Progenitor cell of endocrine pancreas (in vitro differentiated cells): ENCODE measurements at regions not wholly inside any gene's neighbourhood (a gene's known extent, or its start where the extent isn't known, plus 50 kb on each side); places are given as distances from the start of the nearest gene placed in this dataset.

ENCODE experiments used
- DNase-seq: peaks from one replicate; pipeline ENCODE4 v3.0.0; 2021; ENCODE audit warnings: low spot score; ENCODE audit not compliant: unreplicated experiment
- H3K27ac Mint-ChIP-seq: 2 replicates; pipeline ENCODE4 v1.8.0; 2021; ENCODE audit warnings: mild to moderate bottlenecking, moderate library complexity, mixed read lengths
- H3K27me3 Mint-ChIP-seq: 2 replicates; pipeline ENCODE4 v1.8.0; 2021; ENCODE audit warnings: mixed read lengths
- H3K36me3 Mint-ChIP-seq: 2 replicates; pipeline ENCODE4 v1.8.0; 2022; ENCODE audit warnings: mixed read lengths; ENCODE audit not compliant: insufficient read depth
- H3K4me1 Mint-ChIP-seq: 2 replicates; pipeline ENCODE4 v1.8.0; 2021; ENCODE audit warnings: low read depth, mixed read lengths
- H3K4me3 Mint-ChIP-seq: 2 replicates; pipeline ENCODE4 v1.8.0; 2021; ENCODE audit warnings: low read depth, mild to moderate bottlenecking, moderate library complexity, mixed read lengths
- H3K9me3 Mint-ChIP-seq: 2 replicates; pipeline ENCODE4 v1.8.0; 2021; ENCODE audit warnings: low read depth, mixed read lengths
- TF ChIP-seq, protein P1 (sequence below): fragments of 200-600 bp; sonication (generic); IDR thresholded peaks from one replicate; pipeline ENCODE4 v1.5.0; 2021; ENCODE audit warnings: antibody characterized with exemption, mild to moderate bottlenecking; ENCODE audit not compliant: unreplicated experiment

GRCh38 chr3:81439108-81439507 is 322.3 kb downstream of the GBE1 start:
- TF ChIP-seq, protein P1, sequence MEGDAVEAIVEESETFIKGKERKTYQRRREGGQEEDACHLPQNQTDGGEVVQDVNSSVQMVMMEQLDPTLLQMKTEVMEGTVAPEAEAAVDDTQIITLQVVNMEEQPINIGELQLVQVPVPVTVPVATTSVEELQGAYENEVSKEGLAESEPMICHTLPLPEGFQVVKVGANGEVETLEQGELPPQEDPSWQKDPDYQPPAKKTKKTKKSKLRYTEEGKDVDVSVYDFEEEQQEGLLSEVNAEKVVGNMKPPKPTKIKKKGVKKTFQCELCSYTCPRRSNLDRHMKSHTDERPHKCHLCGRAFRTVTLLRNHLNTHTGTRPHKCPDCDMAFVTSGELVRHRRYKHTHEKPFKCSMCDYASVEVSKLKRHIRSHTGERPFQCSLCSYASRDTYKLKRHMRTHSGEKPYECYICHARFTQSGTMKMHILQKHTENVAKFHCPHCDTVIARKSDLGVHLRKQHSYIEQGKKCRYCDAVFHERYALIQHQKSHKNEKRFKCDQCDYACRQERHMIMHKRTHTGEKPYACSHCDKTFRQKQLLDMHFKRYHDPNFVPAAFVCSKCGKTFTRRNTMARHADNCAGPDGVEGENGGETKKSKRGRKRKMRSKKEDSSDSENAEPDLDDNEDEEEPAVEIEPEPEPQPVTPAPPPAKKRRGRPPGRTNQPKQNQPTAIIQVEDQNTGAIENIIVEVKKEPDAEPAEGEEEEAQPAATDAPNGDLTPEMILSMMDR: no peak
- no peaks in the 10 kb centered on the region for H3K27me3 Mint-ChIP-seq
- no peaks in the 10 kb centered on the region for H3K4me1 Mint-ChIP-seq
- no peaks in the 10 kb centered on the region for H3K36me3 Mint-ChIP-seq
- H3K9me3 Mint-ChIP-seq: no peaks in the 10 kb centered on the region
- no peak for DNase-seq
- H3K4me3 Mint-ChIP-seq: no peak overlapping the region
- no peak overlapping the region for H3K27ac Mint-ChIP-seq

DNA sequence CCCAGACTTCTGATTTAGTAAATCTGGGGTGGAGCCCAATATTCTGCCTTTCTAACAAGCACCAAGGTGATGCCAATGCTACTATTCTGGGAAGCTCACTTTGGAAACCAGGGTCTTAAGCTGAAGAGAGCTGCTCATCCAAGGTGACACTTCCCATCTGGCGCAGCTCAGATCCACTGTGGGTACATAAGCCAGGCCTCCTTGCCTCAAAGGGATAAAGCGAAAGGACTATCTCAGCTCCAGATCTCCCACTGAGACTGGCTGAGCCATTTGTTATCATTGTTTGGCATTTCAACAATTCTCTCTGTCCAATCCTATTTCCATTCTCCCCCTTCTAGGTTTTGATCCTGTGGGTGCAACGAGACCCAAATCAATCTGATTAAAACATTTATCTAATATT is 323.8 kb downstream of the GBE1 start:
- Mint-ChIP-seq H3K36me3 (no peaks in the 10 kb centered on the region), H3K4me3 (no peak overlapping the region), H3K4me1 (no peaks in the 10 kb centered on the region), H3K9me3 (no peaks in the 10 kb centered on the region), H3K27ac (no peak overlapping the region), H3K27me3 (no peaks in the 10 kb centered on the region)
- TF ChIP-seq, protein P1: no peak
- no peak for DNase-seq

GRCh38 chr3:81436182-81436581 is 325.3 kb downstream of the GBE1 start:
- TF ChIP-seq, protein P1: no peak
- Mint-ChIP-seq H3K9me3 (no peaks in the 10 kb centered on the region), H3K4me1 (no peaks in the 10 kb centered on the region), H3K4me3 (no peak overlapping the region), H3K36me3 (no peaks in the 10 kb centered on the region), H3K27me3 (no peaks in the 10 kb centered on the region), H3K27ac (no peak overlapping the region)
- no peak for DNase-seq

GRCh38 chr3:81435050-81435449 is 326.4 kb downstream of the GBE1 start:
- TF ChIP-seq, protein P1: no peak
- no peak overlapping the region for H3K27ac Mint-ChIP-seq
- no peaks in the 10 kb centered on the region for H3K27me3 Mint-ChIP-seq
- no peak overlapping the region for H3K4me3 Mint-ChIP-seq
- H3K4me1 Mint-ChIP-seq: no peaks in the 10 kb centered on the region
- H3K36me3 Mint-ChIP-seq: no peaks in the 10 kb centered on the region
- no peaks in the 10 kb centered on the region for H3K9me3 Mint-ChIP-seq
- no peak for DNase-seq

DNA sequence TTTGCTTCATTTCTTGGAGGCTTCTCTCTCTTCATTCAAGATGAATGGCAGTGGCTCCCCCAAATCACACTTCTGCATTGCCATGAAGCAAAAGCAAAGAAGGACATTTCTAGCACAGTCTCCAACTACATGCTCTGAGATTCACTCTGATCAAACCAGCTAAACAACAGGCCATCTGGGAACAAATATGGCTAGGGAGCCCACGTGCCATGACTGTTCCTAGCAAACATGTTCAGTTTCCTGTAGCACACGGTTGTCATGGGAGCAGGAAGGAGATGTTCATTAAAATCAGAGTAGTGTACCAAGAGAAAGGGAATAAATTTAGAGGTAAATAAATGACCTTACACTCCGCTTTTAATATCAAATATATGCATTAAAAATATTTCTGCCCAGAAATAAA is 327.3 kb downstream of the GBE1 start:
- Mint-ChIP-seq H3K27me3 (no peaks in the 10 kb centered on the region), H3K4me3 (no peak overlapping the region), H3K4me1 (no peaks in the 10 kb centered on the region), H3K27ac (no peak overlapping the region), H3K36me3 (no peaks in the 10 kb centered on the region), H3K9me3 (no peaks in the 10 kb centered on the region)
- DNase-seq: no peak
- TF ChIP-seq, protein P1: no peak
